ENCODE measurements at regions not wholly inside any gene's neighbourhood (a gene's known extent, or its start where the extent isn't known, plus 50 kb on each side); places are given as distances from the start of the nearest gene placed in this dataset.

- intact Hi-C loops (cut with DNase I): no loop called here
- no peaks in the 10 kb centered on the region for H3K27me3 ChIP-seq
- no peak for DNase-seq
- TF ChIP-seq, protein P1, sequence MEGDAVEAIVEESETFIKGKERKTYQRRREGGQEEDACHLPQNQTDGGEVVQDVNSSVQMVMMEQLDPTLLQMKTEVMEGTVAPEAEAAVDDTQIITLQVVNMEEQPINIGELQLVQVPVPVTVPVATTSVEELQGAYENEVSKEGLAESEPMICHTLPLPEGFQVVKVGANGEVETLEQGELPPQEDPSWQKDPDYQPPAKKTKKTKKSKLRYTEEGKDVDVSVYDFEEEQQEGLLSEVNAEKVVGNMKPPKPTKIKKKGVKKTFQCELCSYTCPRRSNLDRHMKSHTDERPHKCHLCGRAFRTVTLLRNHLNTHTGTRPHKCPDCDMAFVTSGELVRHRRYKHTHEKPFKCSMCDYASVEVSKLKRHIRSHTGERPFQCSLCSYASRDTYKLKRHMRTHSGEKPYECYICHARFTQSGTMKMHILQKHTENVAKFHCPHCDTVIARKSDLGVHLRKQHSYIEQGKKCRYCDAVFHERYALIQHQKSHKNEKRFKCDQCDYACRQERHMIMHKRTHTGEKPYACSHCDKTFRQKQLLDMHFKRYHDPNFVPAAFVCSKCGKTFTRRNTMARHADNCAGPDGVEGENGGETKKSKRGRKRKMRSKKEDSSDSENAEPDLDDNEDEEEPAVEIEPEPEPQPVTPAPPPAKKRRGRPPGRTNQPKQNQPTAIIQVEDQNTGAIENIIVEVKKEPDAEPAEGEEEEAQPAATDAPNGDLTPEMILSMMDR (IDR thresholded peaks at IDR 0.05): no peak
- no peak for TF ChIP-seq POLR2AphosphoS5 (IDR thresholded peaks at IDR 0.05)
- no peak for TF ChIP-seq EP300 (IDR thresholded peaks at IDR 0.05)
- TF ChIP-seq POLR2A (IDR thresholded peaks at IDR 0.05): no peak
- H3K27ac ChIP-seq: no peak overlapping the region
- no peak overlapping the region for H3K4me3 ChIP-seq
- H3K4me1 ChIP-seq: no peaks in the 10 kb centered on the region
- no peaks in the 10 kb centered on the region for H3K9me3 ChIP-seq
- H3K36me3 ChIP-seq: no peaks in the 10 kb centered on the region
- WGBS, 2 donors: 64 to 81% methylated on average over 8 of the region's 8 CpGs
Observed at GRCh38 chr1:108051631-108052377, 86.8 kb upstream of the VAV3 start.

GRCh38 chr1:108050911-108051629 lies 86.1 kb upstream of the VAV3 start:
- DNase-seq: no peak
- H3K36me3 ChIP-seq: no peaks in the 10 kb centered on the region
- WGBS, 2 donors: 42 to 74% methylated on average over 5 of the region's 5 CpGs
- intact Hi-C loops (cut with DNase I): no loop called here
- peaks cover 0 to 2% (median under 1%) of the 10 kb centered on the region in 4 donors for H3K4me1 ChIP-seq
- peak overlapping the region in 1 of 4 donors; percentile 45 for H3K27ac ChIP-seq
- no peak for TF ChIP-seq EP300 (IDR thresholded peaks at IDR 0.05)
- TF ChIP-seq, protein P1 (IDR thresholded peaks at IDR 0.05): no peak
- no peak for TF ChIP-seq POLR2A (IDR thresholded peaks at IDR 0.05)
- no peak for TF ChIP-seq POLR2AphosphoS5 (IDR thresholded peaks at IDR 0.05)
- H3K27me3 ChIP-seq: no peaks in the 10 kb centered on the region
- H3K9me3 ChIP-seq: no peaks in the 10 kb centered on the region
- no peak overlapping the region for H3K4me3 ChIP-seq

DNA sequence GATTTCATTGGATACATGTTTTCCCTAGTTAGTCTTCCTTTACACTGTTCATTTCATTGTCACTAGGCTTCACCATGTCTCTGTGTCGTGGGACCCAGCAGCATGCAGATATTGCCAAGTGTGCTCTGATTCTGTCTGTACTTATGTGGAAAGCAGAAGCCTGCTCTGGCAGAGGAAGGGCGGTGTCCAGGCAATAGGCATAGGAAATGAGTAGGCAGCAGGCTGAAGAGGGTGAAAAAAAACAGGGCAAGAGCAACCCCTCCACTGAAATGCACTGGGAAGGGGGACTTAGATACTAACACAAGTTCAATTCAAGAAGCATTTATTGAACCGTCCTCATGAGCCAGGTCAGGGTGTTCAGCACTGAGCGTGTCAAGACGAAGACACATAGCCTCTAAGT lies 85.2 kb upstream of the VAV3 start:
- H3K4me1 ChIP-seq: peaks cover 0 to 10% (median 4%) of the 10 kb centered on the region in 4 donors
- intact Hi-C loops (cut with DNase I): no loop called here

DNA sequence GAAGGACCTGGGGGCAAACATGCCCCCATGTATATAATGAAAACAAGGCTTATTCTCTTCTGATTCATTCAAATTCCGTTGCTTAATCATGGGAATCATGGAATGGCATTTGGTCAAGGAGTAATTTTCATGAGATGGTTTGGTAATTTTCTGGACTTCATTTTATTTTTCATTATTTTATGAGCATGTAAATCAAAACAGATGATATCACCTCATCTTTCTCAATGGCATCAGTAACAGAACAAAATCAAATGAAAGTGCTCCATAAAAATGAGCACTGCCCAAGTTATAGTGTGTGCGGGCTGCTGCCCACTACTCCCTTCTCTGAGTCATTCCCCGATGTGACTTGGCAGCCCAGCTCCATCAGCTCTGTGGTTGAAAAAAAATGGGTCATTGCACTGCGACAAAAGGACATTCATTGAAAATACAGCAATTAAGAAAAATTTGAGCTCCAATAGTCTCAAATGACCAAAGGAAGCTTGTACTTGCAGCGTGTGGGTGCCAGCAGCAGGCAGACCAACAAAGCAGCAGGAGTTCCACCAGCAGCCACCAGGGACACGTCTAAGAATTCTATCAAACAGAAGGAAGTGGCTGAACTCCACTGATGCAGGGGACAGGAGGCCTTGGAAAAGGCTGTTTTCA lies 84.3 kb upstream of the VAV3 start:
- Histone ChIP-seq H3K4me1 (peaks cover 0 to 12% (median 4%) of the 10 kb centered on the region in 4 donors), H3K4me3 (no peak overlapping the region), H3K27me3 (no peaks in the 10 kb centered on the region), H3K9me3 (no peaks in the 10 kb centered on the region), H3K27ac (no peak overlapping the region), H3K36me3 (no peaks in the 10 kb centered on the region)
- peak; percentile 63 for DNase-seq
- TF ChIP-seq, protein P1 (IDR thresholded peaks at IDR 0.05): no peak
- TF ChIP-seq EP300 (IDR thresholded peaks at IDR 0.05) (no peak), POLR2AphosphoS5 (IDR thresholded peaks at IDR 0.05) (no peak), POLR2A (IDR thresholded peaks at IDR 0.05) (no peak)
- WGBS, 2 donors: 63 to 75% methylated on average over 6 of the region's 6 CpGs
- intact Hi-C loops (cut with DNase I): no loop called here

More for the DNA sequence above, 85.2 kb upstream of the VAV3 start:
- no peaks in the 10 kb centered on the region for H3K36me3 ChIP-seq
- H3K9me3 ChIP-seq: no peaks in the 10 kb centered on the region
- TF ChIP-seq, protein P1 (IDR thresholded peaks at IDR 0.05): no peak
- TF ChIP-seq EP300 (IDR thresholded peaks at IDR 0.05): no peak
- TF ChIP-seq POLR2AphosphoS5 (IDR thresholded peaks at IDR 0.05): peak in 1 of 4 donors; percentile 26
- no peak for TF ChIP-seq POLR2A (IDR thresholded peaks at IDR 0.05)
- no peaks in the 10 kb centered on the region for H3K27me3 ChIP-seq
- peak overlapping the region in 1 of 4 donors; percentile 45 for H3K27ac ChIP-seq
- DNase-seq: peak; percentile 58
- no peak overlapping the region for H3K4me3 ChIP-seq
- 75 to 93% methylated on average over 5 of the region's 5 CpGs for WGBS, 2 donors
